SK-N-DZ (cell line): ENCODE measurements at regions not wholly inside any gene's neighbourhood (a gene's known extent, or its start where the extent isn't known, plus 50 kb on each side); places are given as distances from the start of the nearest gene placed in this dataset.
"Not testable (repeated sequence)": the region's sequence is repeated elsewhere in the genome, so short reads cannot be mapped to it uniquely, and the experiment has no call there.

Source experiments
- DNase-seq: peaks from one replicate; pipeline ENCODE4 v3.0.0-alpha.2; 2015; ENCODE audit warnings: low spot score

DNA sequence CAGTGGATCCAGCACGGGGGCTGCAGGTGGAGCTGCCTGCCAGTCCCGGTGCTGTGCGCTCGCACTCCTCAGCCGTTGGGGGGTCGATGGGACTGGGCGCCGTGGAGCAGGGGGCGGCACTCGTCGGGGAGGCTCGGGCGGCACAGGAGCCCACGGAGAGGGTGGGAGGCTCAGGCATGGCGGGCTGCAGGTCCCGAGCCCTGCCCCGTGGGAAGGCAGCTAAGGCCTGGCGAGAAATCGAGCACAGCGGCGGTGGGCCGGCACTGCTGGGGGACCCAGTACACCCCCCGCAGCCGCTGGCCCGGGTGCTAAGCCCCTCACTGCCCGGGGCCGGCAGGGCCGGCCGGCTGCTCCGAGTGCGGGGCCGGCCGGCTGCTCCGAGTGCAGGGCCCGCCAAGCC, 52.3 kb upstream of the MARK1 start:
- not testable (repeated sequence) for DNase-seq

DNA sequence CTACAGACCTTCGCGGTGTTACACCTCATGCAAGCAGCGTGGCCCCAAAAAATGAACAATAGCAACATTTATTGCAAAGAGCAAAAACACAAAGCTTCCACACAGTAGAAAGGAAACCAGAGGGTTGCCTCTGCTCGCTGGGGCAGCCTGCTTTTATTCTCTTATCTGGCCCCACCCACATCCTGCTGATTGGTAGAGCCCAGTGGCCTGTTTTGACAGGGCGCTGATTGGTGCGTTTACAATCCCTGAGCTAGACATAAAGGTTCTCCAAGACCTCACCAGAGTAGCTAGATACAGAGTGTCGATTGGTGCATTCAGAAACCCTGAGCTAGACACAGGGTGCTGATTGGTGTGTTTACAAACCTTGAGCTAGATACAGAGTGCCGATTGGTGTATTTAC, 52.8 kb upstream of the MARK1 start:
- not testable (repeated sequence) for DNase-seq

DNA sequence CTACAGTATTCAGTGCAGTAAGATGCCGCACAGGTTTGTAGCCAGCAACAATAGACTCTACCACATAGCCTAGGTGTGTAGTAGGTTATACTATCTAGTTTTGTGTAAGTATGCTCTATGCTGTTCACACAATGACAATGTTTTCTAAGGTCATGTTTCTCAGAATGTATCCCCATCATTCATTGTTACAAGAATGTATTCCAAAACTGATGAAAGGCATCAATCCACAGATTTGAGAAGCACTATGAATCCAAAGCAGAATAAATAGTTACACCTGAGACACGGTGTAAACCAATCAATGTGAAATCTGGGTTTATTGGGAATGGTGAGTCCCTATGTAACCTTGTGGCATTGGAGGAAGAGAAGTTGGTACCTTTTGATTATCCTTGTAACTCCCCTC, 54.5 kb upstream of the MARK1 start:
- DNase-seq = no peak

DNA sequence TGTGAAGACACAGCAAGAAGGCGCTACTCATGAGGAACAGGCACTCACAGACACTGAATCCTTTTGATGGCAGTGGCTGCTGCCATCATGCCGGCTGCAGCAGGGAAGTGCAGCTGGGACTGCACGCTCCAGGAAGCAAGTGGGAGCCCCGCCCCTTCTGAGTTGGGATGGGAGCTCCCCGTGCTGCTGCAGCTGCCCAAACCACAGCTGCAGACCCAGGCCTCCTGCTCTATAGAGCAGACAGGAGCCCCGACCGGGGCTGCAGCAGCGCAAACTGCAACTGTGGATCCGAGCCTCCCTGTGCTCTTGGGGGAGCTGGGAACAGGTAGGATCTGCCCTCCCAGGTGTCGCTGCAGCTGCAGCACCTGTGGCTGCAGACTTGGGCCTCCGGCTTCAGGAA, 65.2 kb upstream of the MARK1 start:
- DNase-seq = peak; percentile 63

DNA sequence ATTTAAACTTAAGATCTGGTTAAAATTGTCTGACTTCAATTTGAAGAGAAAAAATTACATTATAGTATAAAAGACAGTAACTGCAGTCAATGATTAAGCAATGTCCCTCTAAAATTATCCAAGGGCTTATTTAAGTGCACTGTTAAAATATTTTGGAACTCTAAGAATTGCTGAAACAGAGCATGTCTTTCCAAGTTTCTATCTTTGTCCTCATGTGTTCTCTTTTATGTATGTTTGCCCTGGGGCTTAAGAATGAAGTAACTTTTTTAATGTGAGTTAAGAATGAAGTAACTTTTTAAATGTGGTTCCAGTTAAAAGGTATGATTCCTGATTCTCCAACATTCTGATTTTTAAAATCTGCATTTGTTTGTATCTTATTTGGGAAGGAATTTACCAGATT, 69.0 kb upstream of the MARK1 start:
- DNase-seq = no peak

DNA sequence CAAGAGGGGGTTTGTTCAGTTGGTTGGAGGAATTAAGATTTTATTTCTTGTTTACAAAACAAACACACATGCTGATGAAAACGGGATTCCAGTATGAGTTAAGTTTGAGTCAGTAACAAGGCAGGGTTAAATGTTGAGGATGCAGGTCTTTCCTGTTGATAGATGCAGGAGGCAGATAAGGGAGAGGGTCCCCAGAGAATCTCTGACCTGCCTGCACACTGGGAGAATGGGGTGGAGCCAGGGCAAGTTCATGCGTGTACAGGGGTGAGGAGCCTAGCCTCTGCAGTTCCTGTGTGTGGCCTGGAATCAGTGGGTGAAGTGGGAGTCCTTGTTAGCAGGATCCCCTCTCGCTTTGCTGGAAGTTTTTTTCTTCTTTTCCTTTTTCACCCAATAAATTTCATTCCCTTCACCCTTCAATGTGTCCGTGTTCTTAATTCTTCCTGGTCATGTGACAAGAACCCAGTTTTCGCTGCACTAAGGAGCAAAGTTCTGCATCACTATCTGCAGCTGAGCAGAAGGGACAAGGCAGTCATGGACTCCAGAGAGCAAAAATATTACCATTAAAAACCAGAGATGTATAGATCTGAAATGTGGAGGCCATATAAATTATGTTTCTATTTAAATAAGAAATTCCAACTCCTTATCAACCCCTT, 69.9 kb upstream of the MARK1 start:
- peak; percentile 4 for DNase-seq

DNA sequence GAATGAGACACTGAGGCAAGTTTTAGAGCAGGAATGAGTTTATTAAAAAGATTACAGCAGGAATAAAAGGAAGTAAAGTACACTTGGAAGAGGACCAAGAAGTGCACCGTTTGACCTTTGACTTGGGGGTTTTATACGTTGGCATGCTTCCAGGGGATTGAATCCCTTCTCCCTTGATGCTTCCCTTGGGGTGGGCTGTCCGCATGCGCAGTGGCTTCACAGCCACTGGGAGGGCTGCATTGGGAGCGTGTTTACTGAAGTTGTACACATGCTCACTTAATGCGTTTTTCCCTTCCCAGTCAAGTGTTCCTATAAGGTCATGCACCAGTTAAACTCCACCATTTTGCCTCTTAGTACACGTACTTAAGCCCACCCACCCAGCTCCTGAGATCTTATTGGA, 72.4 kb upstream of the MARK1 start:
- no peak for DNase-seq

DNA sequence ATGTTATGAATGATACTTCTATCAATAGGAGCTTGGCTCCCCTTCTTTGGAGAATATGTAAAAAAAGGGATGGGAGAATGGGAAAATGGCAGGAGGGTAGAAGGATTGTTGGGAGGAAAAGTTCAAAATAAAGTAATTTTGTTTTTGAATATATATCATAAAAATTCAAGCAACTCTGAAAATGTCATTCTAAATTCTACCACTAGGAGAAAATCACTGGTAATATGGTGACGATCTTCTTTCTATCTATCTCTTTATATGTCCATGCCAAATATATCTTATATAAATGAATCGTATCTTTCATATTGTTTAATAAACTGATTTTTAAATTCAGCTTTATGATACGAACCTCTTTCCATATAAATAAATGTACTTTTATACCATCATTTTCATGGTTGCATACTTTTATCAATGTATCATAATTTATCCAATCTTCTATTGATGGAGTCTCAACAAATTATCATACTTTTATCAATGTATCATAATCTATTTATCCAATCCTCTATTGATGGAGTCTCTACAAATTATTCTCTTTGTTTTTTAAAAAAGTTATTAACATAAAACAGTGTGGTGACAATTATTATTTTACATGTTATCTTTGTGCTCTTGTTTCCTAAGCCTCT, 73.7 kb upstream of the MARK1 start:
- no peak for DNase-seq

DNA sequence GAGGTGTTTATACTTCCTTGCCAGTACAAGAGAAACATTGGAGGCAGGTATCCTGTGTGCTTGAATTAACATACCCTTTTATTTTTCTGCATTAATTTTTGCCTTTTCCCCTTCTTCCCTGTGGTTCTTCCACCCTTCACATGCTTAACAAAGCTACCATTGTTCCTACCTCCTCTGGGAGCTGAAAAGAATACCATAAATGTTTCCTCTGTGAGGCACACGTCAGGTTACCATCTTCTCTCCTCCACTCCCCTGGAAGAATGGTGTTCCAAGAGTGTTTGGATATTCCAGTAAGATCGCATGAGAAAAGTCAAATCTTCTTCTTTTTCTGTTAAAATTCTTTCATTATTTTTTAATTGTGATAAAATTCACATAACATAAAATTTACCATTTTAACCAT, 74.6 kb upstream of the MARK1 start:
- DNase-seq = no peak

DNA sequence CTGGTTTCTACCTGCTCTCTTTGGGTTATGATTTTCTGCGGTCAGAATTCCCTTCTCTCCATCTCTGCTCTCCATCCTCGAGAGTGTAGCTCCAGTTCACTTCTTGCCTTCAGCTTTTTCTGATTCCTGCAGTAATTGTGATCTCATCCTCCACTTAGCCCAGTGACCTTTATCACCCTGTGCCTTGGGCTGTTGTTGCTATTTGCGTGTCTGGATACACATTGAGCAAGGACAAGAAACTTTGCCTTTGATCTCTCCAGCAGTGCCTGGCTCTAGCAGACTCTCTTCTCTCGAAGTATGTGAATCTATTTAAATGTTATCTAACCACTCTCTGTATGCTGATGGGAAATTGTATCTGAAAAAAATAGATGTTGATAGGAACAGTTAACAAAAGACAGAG, 76.4 kb upstream of the MARK1 start:
- DNase-seq = no peak

DNA sequence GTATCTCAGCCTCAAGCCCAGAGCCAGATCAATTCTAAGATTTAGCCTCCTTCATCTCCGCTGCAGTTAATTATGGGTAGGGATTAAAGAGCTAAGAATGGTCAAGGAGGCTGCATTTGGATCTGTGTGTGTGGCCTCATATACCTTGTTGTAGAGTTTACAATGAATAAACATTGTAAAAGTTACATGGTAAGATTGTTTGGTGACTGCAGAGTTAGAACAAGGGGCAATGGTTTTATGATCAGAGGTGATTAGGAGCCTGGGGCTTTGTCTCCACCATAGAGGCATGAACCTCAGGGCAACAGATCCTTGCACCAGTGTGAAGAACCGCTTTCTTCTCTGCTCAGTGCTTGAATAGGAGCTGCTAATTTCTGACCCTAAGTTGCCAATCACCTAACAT, 77.0 kb upstream of the MARK1 start:
- DNase-seq = no peak

DNA sequence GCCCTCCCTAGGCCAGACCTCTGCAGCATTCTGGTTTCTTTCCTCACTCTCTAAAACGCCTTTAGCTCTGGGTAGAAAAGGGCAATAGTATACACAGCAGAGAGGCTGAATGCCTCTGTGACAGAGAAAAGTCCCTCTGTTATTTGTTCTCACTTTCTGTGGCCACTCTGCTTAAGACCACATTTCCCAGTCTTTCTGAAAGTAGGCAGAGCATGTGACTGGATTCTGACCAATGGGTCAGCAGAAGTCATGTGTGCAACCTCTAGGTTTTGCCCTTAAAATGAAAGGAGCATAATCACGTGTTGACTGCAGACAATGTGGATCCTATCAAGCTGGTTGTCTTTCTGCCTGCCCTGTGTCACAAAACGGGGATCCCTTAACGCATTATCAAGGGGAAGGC, 79.7 kb upstream of the MARK1 start:
- no peak for DNase-seq

DNA sequence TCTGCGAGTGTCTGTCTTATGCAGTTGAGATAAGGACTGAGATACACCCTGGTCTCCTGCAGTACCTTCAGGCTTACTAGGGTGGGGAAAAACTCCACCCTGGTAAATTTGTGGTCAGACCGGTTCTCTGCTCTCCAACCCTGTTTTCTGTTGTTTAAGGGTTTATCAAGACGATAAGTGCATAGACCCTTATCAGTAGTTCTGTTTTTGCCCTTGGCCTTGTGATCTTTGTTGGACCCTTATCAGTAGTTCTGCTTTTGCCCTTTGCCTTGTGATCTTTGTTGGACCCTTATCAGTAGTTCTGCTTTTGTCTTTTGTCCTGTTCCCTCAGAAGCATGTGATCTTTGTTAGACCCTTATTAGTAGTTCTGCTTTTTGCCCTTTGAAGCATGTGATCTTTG, 83.3 kb upstream of the MARK1 start:
- DNase-seq = not testable (repeated sequence)

DNA sequence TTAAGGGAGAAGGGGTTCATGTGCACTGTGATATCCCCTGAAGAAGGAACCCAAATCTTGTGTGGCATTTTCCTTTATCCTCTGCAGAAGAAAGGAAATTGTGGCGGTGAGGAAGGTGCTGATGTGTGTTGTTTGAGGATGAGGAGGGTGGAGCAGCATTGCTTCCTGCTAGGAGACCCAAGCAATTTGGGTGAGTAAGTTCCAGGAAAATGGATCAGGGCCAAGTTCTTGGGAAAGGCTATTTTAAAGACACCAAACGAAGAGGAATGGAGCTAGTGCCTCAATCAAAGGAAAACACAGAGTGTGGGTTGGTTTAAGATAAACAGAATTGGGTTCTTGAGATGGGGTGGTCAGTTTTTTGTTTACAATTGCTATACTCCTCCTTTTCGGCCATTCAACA, 86.7 kb upstream of the MARK1 start:
- no peak for DNase-seq

DNA sequence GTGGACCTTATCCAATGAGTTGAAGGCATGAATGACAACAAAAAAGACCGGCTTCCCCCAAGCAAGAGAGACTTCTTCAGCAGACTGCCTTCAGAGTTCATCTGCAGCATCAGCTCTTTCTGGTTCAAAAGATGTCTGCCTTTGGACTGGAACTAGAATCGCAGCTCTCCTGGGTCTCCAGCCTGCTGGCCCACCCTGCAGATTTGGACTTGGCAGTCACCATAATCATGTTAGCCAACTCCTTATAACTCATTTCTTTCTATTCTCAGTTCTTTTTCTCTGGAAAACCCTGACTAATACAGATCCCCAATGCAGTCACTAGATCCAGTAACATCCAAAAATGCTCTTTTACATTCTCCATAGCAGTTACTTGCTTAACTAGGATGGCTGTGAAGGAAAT, 89.2 kb upstream of the MARK1 start:
- DNase-seq = no peak

DNA sequence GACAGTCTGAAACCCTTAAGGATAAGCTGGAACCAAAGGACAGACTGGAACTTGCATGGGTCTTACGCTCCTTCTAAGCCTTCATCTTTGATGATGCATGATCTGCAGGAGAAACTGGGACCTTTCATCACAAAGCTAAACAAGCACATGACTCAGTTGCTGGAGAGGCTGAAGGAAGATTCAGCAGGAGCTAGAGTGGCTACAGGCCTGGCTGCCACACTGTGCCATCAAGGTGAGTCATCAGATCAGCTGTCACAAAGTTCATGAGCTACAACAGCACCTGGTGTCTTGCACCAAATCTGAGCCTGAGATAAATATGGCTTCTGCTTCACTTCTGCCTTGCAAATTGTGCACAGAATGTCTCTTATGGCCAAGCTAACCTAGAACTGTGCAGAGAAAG, 95.5 kb upstream of the MARK1 start:
- no peak for DNase-seq

DNA sequence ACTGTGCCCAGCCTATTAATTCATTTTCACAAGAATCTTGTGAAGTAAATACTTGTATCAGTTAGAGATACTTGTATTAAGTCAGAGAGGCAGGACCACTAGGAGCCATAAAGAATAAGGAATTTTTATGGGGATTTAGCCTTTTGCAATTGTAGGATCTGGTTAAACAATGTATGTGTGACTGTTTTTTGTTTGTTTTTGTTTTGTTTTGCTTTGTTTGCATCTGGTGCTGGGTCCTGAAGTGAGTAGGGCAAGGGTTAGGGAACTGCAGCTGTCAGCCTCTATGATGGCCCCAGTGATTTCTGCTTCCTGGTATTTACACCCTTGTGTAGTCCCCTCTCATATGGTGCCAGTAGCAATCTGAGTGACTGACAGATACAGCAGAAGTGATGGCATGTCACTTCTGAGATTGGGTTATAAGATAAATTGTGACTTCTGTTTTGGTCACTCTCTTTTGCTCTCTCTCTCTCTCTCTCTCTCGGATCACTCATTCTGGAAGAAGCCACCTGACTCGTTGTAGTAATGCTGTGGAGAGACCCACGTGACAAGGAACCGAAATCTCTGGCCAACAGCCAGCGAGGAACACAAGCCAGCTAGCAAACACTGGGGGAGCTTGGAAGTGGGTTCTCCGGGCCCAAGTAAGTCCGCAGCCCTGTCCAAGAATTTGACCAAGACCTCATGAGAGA, 96.2 kb upstream of the MARK1 start:
- DNase-seq = no peak

DNA sequence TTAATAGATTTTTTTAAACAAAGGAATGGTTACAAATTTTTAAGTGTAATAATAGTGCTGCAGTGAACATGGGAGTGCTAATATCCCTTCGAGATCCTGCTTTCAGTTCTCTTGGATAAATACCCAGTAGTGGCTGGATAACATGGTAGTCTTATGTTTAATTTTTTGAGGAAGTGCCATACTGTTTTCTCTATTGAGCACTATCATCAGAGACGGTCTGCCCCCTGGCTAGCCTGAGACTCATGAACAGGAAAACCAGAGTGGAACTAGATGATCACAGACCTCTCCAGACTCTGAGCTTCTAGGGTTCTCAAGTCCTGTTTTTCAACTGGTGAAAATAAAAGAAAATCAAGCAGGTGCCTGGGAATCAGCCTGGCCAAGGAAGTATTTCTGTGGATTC, 97.3 kb upstream of the MARK1 start:
- no peak for DNase-seq

DNA sequence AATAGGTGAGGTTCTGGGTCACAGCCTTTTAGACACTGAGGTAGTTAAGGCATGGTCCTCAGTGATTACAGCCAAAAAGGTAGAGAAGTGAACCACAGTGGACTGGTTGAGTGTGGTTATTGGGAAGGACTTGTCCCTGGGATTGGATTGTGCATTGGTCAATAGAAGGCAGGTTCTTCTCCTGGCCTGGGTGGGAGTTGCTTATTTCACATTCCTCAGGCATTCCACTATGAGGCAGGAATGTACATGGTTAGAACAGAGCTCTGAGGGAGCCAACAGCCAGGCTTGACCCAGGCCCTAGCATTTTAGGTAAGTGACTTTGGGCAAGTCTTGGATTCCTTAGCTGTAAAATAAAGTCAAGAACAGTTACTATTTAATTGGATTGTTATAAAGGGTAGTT, 97.9 kb upstream of the MARK1 start:
- no peak for DNase-seq

DNA sequence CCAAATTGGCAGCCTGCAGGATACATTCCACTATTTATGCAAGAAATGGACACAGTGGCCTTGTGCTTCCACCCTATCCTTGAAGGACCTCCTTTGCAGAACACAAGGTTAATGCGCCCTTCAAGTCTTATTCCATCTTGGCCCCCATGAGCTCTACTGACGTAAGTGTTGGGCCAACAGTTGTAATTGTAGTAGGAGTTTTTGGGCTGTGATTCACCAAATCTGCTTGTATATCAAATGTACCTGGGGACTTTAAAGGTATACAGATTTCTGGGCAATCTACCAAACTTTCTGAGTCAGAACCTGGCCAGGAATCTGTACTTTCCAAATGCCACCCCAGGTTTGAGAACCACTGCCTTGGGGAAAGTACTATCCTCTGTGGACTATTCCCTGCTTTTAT, 100.9 kb upstream of the MARK1 start:
- no peak for DNase-seq

DNA sequence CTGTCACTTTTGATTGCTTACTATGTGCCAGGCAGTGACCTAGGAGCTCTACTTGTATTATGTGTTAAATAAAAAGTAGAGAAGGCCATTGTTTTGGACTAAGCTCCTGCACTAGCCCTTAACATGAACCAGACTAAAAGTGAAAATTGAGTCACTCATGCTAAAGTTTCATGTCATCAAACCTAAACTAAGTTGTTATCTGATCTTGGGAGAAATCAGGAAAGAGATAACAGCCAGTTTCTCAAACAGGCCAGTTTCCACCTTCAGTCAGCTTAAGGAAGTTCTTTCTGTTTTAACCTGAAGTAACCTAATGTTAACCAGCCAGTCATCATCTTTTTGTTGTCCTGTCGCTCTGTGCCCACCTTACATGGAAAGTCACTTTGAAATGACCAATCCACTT, 102.1 kb upstream of the MARK1 start:
- DNase-seq = no peak

DNA sequence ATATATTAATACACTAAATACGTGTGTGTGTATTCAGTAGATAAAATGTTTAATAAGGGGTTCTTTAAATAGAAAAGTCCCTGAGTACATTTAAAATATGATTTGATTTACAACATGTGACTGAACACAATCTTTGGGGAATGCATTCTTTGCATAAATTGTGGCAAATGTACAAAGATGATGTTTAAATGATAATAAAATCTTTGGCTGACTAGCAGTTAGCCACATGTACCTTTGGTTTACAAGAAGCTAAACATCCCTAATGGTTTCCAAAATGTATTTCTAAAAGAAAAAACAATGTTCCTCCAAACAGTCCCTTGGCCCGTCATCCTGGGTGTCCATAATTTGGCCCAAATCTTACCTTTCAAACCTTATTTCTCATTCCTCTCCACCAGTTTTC, 106.4 kb upstream of the MARK1 start:
- DNase-seq = no peak

DNA sequence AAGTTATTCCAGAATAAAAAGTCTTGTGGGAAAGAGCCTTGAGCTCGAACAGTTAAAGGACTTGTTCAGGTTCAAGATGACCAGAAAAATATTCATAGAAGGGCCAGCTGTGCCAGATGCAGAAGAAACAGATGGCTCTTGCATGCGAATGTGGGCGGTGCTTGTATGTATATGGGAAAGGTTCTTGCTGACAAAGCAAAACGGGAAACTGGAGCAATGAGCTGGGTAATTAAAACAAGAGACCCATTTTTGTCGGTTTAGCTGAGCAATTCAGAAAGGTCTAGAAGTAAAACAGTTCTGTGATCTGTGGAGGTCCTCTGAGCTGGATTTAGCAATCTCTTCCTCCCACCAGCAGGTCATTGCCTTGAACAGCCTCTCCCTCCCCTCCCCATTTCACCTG, 107.2 kb upstream of the MARK1 start:
- no peak for DNase-seq
